PC-9 (cell line): ENCODE measurements at regions not wholly inside any gene's neighbourhood (a gene's known extent, or its start where the extent isn't known, plus 50 kb on each side); places are given as distances from the start of the nearest gene placed in this dataset.

ENCODE experiments used
- EZH2 ChIP-seq: fragments of 200-600 bp; sonication (generic); IDR thresholded peaks from 2 replicates; pipeline ENCODE4 v1.8.0; 2017; ENCODE audit warnings: antibody characterized with exemption, low read depth
- TF ChIP-seq, protein P1 (sequence below): fragments of 200-600 bp; sonication (generic); conservative IDR thresholded peaks from 2 replicates; pipeline ENCODE4 v1.6.1; 2017; ENCODE audit warnings: mixed run types, antibody characterized with exemption, mild to moderate bottlenecking, moderate library complexity

DNA sequence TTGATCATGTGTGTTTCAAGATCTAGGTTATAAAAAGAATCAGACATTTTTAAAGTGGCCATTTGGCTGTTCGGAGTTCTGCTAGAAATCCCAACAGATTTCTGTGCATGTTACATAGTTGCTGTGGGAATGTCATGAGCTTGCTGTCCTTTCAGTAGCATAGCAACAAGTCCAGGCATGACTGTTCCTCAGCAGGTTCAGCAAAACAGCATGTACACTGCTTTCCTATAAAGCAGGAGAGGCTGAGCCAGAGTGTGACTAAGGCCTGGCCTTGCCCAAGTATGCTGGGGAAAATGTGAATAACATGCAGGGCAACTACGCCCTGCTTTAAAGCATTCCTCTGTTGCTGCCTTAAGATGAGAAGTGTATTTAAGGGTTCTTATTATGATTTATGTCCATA lies 217.1 kb upstream of the SMIM31 start:
- TF ChIP-seq, protein P1, sequence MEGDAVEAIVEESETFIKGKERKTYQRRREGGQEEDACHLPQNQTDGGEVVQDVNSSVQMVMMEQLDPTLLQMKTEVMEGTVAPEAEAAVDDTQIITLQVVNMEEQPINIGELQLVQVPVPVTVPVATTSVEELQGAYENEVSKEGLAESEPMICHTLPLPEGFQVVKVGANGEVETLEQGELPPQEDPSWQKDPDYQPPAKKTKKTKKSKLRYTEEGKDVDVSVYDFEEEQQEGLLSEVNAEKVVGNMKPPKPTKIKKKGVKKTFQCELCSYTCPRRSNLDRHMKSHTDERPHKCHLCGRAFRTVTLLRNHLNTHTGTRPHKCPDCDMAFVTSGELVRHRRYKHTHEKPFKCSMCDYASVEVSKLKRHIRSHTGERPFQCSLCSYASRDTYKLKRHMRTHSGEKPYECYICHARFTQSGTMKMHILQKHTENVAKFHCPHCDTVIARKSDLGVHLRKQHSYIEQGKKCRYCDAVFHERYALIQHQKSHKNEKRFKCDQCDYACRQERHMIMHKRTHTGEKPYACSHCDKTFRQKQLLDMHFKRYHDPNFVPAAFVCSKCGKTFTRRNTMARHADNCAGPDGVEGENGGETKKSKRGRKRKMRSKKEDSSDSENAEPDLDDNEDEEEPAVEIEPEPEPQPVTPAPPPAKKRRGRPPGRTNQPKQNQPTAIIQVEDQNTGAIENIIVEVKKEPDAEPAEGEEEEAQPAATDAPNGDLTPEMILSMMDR: no peak
- no peak for TF ChIP-seq EZH2
